DMS79 (cell line): ENCODE measurements at regions not wholly inside any gene's neighbourhood (a gene's known extent, or its start where the extent isn't known, plus 50 kb on each side); places are given as distances from the start of the nearest gene placed in this dataset.
"Not testable (repeated sequence)": the region's sequence is repeated elsewhere in the genome, so short reads cannot be mapped to it uniquely, and the experiment has no call there.

Experiments used
- DNase-seq: peaks from one replicate; lab custom pipeline; 2025; lab: John Stamatoyannopoulos, UW

DNA sequence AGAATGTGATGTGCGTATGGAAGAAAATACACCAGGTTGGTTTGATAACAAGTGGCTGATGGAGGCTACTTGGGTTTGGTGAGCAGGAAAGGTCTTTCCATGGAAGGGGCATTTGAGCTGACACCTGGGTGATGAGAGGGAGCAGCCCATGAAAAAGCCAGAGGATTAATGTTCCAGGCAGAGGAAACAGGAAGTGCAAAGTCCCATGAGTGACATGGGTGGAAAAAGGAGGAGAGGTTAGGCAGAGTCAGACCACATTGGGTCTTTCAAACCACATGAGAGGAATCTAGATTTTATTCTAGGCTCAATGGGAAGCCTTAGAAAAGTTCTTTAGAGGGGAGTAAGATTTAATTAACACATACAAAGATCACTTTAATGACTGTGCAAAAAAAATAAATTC, 195.7 kb downstream of the LRATD1 start:
- DNase-seq = no peak

DNA sequence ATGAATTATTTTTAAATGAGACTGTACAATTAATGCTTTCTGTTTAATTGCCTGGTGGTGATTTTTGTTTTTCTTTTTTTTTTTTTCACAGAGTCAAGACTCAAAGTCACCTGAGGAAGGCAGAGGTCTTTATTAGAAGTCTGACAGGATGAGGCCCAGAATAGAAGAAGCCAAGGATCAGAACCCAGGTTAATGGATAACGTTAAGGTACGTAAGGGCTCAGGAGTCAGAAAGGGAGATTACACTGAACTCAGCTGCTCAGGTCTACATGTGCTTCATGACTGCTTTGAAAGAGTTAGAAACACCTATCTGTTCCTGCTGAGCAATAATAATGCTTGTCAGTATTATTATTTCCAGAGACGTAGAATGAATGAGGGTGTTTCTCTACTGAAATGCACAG, 196.5 kb downstream of the LRATD1 start:
- no peak for DNase-seq

DNA sequence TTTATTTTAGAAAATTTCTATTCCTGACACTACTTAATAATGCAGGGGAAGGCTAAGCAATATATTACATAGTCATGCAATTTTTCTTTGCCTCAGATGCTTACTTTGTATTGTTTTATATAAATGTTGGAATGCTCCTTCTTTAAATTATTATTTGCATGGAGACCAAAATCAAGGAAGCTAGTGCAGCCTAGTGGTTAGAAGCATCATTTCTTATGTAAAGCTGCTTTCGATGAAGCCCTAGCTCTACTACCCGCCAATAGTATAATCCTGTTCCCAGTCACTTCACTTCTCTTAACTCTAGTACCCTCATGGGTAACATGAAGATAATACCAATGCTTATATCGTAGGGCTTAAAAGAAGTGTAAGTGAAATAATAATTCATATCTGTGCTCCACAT, 198.9 kb downstream of the LRATD1 start:
- no peak for DNase-seq

DNA sequence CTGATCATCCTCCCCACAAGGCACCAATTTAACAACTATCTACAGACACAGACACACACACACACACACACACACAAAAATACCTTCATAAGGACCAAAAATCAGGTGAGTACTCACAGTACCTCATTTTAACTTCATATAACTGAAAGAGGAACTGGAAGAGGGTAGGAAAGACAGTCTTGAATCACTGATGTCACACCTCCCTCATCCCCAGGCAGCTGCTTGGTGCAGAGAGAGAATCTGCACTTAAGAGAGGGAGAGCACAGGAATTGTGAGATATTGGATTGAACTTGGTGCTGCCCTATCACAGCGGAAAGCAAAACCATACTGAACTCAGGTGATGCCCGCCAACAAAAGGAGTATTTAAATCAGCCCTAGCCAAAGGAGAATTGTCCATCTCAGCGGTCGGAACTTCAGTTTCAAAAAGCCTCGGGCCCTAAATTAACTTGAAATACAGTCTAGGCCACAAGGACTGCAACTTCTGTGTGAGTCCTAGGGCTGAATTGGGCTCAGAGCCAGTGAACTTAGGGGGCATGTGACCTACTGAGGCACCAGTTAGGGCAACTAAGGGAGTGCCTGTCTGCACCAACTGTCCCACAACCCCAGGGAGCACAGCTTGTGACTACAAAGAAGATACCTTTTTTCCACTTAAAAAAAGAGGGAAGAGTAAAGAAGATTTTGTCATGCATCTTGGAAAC, 211.1 kb downstream of the LRATD1 start:
- no peak for DNase-seq

DNA sequence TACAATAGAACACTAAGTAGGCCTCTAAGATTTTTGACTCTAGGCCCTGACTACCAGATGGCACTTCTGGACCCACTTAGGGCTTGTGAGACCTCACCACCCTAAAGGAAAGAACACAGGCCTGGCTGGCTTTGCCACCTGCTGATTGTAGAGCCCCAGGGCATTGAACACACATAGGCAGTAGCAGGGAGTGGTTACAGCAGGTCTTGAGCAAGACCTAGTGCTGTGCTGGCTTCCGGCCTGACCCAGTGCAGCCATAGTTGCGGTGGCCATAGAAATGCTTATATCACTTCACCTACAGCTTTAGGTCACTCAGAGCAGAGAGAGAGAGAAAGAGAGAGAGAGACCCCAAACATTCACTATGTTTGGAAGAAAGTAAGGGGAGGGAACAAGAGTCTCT, 223.2 kb downstream of the LRATD1 start:
- no peak for DNase-seq

DNA sequence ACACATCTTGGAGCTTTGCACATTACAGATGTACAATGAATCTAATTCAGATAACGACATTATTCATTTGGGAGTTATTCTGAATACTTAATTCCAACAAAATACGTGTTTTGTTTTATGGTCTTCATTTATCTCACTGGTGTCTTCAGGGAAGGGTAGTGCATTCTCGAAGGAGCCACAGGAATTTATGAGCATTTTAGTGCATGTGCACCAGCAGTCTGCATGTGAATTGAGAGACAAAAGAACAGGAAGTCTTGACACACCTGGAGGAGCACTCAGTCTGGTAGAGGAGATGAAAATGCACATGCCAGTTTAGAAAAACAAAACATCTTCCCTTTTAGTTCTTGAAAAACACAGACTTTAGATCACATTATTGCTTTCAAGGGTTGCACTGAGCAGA, 228.7 kb downstream of the LRATD1 start:
- DNase-seq = peak; percentile 32

DNA sequence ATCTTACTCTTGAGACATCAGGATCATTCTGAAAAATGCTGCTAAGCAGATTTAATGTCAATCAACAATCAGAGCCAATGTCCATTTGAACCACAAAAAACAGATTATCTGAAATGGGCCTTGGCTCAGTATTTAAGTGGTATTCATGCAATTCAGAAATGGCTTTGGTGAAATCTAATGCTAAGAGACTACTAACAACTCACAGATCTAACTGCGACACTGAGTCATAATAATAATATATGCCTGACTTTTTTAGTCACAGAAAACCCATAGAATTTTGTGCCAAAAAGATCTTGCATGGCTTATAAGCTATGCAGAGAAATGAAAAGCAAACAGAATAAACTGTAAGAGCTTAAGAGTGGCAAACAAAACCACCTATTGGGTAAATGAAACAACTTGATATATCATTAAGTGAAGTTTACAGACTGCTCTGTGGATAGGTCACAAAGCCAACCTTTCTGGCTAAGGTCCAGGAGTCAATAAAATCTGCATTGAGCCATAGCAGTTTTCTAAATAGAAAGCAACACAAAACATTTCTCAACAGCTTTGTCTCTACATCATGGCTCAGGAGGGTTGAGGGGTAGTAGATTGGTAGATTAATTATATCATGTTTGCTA, 234.3 kb downstream of the LRATD1 start:
- DNase-seq = peak; percentile 95

DNA sequence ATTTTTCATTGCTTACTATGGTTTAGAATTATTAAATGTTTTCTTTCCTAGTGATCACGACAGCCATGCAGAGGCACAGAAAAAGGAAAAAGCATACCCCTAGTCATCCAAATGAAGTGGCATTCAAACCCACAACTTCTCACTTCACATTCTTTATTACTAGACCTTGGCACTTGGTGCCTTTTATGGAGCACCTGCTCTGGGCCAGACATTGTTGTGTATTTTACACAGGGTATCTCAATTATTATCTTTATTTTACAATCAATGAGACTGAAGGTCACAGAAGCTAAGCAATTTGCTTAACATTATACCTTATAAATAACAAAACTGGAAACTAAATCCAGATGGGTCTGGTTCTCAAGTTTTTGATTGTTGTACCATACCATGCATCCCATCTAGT, 235.3 kb downstream of the LRATD1 start:
- peak; percentile 51 for DNase-seq

DNA sequence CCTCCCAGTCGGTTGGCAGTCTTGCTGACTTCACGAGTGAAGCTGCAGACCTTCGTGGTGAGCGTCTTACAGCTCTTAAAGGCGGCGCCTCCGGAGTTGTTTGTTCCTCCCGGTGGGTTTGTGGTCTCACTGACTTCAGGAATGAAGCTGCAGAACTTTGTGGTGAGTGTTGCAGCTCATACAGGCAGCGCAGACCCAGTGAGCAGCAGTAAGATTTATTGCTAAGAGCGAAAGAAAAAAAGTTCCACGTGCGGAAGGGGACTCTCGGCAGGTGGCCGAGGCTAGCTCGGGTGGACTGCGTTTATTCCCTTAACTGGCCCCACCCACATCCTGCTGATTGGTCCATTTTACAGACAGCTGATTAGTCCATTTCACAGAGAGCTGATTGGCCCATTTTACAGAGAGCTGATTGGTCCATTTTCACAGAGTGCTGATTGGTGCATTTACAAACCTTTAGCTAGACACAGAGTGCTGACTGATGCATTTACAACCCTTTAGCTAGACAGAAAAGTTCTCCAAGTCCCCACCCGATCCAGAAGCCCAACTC, 240.3 kb downstream of the LRATD1 start:
- DNase-seq = no peak

DNA sequence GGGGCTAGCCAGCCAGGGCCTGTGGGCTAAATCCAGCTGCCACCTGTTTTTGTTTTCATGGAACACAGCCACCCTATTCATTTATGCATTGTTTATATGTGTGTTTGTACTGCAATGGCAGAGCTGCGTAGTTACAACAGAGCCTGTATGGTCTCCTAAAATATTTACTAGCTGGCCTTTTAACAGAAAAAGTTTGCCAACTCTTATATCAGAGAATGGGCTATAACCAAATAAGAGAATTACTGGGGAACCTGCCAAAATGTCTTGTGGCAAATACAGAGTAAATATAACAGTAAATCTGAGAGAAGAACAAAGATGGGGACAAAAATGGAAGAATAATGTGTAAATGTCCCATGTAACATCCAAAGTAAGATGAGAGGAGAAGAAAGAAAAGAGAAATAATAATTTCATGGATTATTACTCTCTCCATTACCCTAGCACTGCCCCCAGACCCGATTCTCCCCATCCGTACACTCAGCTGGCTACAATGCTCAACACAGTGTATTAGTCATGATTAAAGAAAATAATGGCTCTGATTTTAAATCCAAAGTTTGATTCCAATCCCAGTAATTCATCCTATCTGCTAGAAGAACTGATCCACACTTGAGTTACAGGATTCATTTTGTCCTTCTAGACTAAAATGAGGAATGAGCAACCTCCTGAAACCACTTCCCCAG, 249.3 kb downstream of the LRATD1 start:
- no peak for DNase-seq

DNA sequence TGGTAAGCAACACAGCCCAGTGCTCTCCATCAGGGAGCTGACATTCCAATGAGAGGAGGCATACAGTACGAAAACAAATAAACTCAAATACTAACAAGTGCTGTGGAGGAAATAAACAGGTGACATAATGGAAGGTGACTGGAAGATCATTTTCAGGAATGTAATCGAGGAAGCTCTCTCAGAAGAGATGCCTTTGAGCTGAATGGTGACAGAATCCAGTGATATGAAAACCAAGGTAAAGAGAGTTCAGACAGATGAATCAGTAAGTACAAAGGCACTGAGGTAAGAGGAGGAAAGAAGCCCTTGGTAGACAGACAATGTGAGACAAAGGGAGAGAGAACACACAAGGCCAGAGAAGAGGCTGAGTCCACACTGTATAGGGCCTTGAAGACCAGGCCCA, 252.1 kb downstream of the LRATD1 start:
- no peak for DNase-seq

DNA sequence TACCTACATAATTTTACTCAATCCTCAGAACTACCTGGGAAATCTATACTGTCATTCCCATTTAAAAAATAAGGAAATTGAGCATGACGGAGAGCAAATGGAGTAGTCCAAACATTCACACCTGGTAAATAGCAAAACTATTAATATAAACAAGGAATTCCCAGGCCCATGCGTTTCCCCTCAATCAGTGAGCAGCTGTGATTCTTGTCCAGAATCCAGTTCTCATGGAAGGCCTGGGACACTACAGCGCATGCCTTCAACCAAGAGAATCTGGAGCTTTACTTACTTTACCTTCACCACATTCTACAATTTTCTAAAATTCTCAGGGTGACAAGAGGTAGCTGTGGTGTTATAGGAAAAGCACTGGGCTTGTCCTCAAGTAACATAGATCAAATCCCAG, 259.0 kb downstream of the LRATD1 start:
- DNase-seq = no peak

DNA sequence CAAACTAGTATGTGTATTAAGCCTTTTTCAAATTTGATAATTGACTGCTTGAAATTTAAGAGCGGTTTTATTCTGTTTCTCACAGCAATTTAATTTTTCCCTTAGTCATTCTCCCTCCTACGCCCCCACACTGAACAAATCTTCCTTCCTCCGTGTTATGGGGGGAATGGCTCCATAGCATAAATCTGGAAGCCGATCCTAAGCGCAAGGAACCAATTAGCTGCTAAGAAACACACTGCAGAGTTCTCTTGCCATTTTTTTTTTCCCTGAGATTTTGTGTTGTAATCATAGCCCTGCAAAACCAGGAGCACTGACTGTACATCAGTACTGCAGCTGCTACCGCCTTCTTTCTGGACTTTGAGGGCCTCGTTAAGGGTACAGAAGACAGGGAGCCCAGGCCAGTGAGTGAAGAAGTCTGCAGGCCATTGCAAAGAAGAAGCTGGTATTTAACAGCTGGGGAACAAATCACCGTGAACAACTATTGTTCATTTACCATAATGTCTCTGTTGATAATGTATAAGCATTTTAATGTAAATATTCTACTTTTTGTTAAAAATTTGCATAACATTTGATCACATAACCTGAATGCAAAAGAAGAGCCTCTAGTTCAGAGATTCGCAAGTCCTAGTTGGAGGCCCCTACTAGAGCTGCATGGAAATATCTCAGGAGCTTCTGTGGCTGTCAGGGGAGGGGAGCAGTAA, 264.0 kb downstream of the LRATD1 start:
- DNase-seq = no peak

DNA sequence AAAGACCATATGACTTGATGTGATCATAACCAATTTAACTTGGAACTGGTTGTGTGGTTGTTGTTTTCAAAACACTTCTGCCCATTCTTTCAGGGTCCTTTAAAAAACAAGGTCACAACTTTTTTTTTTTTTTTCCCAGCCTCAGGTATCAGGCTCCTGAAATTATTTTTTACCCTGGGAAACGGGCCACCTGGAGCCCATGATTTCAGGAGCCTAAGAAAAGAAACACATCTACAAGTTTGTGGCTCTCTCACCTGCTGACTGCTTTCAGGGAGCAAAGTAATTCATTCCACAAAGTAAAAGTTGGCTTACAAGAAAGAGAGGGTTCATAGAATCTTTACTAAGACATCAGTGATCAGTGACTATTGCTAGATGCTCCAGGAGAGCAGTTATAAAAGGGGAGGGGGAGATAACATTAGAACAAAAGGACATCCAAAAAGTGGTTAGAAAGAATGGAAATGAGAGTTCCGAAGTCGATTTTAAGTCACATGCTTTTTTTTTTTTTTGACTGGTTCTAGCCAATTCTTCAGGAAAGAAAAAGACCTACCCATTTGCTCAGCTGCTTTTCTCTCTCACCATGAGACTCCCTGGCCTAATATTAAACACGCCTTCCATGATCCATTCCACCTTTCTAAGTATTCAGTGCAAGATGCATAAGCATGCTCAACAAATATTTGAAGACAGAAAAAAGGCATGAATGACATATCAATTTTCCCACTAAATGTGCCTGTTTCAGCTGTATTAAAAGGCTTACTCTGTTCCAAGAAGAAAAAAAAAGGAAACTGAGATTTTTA, 267.3 kb downstream of the LRATD1 start:
- no peak for DNase-seq

DNA sequence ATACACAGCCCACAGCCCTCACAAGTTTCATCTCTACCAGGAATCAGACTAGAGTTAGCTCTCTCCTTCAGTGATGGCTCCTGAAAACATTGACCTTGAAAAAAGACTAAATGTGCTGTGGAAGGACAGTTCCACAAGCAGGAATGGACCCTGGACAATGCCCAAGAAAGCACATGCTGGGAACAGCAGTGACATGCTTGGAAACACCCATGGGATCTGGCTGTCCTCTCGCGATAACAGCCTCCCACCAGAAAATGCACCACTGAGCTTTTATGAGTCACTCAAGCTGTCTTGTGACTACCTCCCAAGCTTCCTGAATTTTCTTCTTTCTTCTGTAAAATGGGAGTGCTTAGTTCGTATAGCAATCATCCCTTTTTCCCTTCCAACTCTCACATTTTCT, 269.2 kb downstream of the LRATD1 start:
- DNase-seq = no peak

DNA sequence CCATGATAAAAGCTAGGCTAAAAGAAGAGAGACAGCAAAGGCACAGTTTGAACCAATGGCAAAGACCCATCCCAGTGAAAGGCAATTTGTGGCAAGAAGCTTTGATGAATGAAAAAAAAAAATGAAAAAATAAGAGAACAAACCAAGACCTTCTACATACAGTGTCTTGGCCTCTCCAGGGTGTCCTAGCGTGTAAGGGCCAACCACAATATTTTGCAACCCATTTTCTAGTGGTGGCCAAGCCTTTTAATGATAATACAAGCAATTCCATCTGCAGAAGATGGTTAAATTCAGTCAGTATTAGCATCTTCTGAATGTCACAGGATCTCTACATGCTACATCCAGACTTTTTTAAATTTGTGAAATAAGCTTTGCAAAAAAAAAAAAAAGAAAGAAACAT, 270.4 kb downstream of the LRATD1 start:
- no peak for DNase-seq

DNA sequence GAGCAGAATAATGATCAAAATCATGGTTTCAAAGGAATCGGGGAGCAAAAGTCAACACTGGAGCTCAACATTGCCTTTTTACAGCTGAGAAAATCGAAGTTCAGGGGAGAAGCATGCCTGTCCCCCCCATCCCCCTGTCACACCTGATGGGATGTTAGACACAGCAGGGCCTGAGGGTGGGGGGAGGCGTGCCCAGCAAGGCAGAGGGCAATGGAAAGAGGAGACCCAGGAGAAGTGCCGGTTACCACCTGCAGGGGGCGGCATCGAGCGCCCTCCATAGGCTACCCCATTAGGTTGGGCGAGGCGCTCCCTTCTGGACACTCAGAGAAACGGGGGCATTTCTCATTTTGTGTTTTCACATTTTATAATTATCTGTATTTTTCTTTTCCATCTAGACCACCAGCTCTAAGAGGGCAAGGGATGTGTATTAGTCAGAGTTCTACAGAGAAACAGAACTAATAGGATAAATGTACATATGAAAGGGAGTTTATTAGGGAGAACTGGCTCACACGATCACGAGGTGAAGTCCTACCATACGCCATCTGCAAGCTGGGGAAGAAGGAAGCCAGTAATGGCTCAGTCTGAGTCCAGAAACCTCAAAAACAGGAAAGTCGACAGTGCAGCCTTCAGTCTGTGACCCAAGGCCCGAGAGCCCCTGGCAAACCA, 271.3 kb downstream of the LRATD1 start:
- DNase-seq = no peak

DNA sequence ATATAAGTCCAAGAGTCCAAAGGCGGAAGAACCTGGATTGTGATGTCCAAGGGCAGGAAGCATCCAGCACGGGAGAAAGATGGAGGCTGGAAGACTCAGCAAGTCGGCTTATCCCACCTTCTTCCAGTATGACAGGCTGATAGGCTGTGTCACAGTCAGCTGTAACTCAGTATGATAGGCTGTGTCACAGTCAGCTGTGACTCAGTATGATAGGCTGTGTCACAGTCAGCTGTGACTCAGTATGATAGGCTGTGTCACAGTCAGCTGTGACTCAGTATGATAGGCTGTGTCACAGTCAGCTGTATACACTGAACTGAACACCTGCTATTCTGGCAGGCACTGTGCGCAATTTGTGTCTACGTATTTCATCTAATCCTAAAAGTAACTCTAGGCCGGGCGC, 271.9 kb downstream of the LRATD1 start:
- not testable (repeated sequence) for DNase-seq

DNA sequence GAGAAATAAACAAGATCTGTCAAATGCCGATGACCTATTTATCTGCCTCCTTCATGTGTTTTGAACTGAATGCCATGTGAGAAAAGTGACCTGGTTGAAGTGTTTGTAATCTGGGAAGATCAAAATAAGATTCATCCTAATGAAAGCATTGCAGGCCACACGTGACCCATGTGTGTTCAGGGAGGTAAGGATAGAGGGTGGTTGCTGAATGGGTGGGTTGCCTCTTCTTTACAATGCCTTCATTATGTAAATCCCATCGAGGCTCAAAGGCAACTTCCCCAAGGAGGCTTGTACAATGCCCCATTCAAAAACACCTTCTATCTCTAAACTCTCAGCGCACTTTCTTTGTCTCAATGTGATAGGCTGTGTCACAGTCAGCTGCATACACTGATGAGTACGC, 273.1 kb downstream of the LRATD1 start:
- DNase-seq = no peak

DNA sequence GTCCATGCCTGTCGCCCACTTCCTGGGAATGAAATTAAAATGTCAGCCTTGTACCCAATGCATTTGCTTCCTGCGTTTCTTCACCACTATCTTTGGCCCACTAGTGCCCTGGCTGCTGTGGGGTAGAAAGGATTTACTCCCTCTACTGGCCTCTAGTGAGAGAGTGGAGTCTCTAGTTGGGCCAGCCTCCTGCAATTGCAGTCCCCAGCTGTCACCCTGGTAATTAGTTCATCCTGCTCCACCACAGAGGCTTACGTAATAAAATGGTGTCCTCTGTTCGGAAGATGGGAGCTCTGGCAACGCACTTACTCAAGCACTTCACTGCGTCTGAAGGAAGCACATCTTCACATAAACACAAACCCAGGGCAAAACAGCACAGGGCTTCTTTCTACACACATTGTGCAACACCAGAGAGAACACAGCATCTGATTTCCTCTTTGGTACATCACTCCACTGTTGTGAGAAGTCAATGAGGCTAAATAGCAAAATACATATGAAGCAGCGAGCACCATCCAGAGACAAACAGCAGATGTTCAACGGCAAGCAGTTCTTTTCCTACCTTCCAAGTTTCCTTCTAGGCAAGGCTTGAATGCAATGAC, 274.6 kb downstream of the LRATD1 start:
- no peak for DNase-seq

DNA sequence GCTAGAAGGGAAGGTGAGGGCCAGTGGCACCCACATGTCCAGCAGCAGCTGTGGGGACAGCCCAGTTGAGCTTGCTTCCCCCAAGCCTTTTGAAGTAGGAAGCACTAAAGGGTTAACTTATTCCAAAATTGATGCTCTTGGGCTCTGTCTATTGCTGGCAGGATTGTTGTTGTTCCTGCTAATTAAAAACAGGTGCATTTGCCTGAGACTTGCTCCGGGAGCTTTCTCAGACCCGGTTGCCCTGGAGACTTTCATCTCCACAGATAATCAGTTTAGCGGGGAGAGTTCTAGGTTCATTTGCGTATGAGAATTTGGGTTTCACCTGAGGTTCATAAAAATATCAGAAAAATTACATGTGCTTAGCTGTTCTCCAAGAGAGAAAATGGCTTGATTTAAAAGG, 277.3 kb downstream of the LRATD1 start:
- no peak for DNase-seq
